Tibial nerve (tissue), 3 donors: ENCODE measurements at regions not wholly inside any gene's neighbourhood (a gene's known extent, or its start where the extent isn't known, plus 50 kb on each side); places are given as distances from the start of the nearest gene placed in this dataset.

Source experiments
- POLR2A ChIP-seq, 2 donors: fragments of 450-650 bp; IDR thresholded peaks; one replicate each; pipeline ENCODE4 v1.6.1; 2017; ENCODE audit warnings: antibody characterized with exemption in 2 of 2, mild to moderate bottlenecking in 2 of 2, moderate library complexity in 2 of 2
- TF ChIP-seq, protein P1 (sequence below), 5 experiments: fragments of 200-600 bp in 3 of 5; fragments of 450-650 bp in 2 of 5; sonication (generic) in 3 of 5; IDR thresholded peaks; one replicate each; pipeline ENCODE4 v1.5.1; 2016 to 2019; ENCODE audit warnings: antibody characterized with exemption in 5 of 5, mild to moderate bottlenecking in 3 of 5, moderate library complexity in 2 of 5

DNA sequence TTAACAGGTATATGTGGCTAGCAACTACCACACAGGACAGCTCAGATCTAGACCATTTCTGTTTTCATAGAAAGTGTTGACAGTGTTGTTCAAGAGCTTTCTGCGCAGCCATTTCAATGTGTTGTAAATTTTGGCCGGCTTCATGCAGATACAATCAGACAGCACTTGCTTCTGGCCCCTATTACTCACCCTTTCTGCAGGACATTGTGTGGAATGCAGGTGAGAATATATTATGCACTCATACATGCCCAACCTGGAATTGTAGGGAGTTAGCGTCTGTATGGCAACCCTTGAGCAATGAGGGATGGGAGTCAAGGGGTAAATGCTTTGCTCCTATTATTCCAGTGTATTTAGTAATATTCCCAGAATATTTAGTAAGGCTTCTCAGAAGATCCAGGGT is 180.9 kb upstream of the PLXNA2 start:
- no peak for TF ChIP-seq POLR2A (IDR thresholded peaks at IDR 0.05)
- TF ChIP-seq, protein P1, sequence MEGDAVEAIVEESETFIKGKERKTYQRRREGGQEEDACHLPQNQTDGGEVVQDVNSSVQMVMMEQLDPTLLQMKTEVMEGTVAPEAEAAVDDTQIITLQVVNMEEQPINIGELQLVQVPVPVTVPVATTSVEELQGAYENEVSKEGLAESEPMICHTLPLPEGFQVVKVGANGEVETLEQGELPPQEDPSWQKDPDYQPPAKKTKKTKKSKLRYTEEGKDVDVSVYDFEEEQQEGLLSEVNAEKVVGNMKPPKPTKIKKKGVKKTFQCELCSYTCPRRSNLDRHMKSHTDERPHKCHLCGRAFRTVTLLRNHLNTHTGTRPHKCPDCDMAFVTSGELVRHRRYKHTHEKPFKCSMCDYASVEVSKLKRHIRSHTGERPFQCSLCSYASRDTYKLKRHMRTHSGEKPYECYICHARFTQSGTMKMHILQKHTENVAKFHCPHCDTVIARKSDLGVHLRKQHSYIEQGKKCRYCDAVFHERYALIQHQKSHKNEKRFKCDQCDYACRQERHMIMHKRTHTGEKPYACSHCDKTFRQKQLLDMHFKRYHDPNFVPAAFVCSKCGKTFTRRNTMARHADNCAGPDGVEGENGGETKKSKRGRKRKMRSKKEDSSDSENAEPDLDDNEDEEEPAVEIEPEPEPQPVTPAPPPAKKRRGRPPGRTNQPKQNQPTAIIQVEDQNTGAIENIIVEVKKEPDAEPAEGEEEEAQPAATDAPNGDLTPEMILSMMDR (IDR thresholded peaks at IDR 0.05), result no peak
